Renal pelvis (tissue), 1 donor: ENCODE measurements at regions not wholly inside any gene's neighbourhood (a gene's known extent, or its start where the extent isn't known, plus 50 kb on each side); places are given as distances from the start of the nearest gene placed in this dataset.

Source experiments
- DNase-seq: peaks from one replicate; pipeline ENCODE4 v3.0.0-alpha.2; 2013

GRCh38 chr4:174120446-174121295 is 162.8 kb downstream of the FBXO8 start:
- peak; percentile 69 for DNase-seq

GRCh38 chr4:174119830-174120229 is 163.6 kb downstream of the FBXO8 start:
- peak; percentile 14 for DNase-seq

GRCh38 chr4:174119051-174119450 is 164.4 kb downstream of the FBXO8 start:
- DNase-seq: no peak

GRCh38 chr4:174118171-174118570 is 165.3 kb downstream of the FBXO8 start:
- no peak for DNase-seq

GRCh38 chr4:174117445-174117844 is 166.0 kb downstream of the FBXO8 start:
- no peak for DNase-seq

- DNase-seq: no peak
Measured at GRCh38 chr4:174116021-174116420, 167.4 kb downstream of the FBXO8 start.

GRCh38 chr4:174111422-174111821 is 172.0 kb downstream of the FBXO8 start:
- peak; percentile 16 for DNase-seq

DNA sequence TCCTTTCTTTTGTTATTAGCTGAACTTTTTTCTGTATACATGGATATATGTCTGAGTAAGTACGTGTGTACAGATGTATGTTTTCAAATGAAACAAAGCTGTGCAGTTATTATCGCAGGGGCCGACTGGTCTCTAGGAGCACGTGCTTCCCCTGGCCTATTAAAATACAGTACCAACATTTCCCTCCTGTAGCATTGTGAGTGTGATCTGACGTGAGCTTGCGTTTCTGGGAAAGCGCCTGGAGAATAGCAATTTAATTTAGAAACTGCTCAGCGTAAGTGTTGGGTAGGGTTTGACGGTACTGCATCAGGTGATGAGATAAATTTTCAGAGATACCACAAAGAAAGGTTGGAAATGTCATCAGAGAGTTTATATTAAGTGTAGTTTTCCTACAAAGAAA is 173.3 kb downstream of the FBXO8 start:
- DNase-seq: no peak

DNA sequence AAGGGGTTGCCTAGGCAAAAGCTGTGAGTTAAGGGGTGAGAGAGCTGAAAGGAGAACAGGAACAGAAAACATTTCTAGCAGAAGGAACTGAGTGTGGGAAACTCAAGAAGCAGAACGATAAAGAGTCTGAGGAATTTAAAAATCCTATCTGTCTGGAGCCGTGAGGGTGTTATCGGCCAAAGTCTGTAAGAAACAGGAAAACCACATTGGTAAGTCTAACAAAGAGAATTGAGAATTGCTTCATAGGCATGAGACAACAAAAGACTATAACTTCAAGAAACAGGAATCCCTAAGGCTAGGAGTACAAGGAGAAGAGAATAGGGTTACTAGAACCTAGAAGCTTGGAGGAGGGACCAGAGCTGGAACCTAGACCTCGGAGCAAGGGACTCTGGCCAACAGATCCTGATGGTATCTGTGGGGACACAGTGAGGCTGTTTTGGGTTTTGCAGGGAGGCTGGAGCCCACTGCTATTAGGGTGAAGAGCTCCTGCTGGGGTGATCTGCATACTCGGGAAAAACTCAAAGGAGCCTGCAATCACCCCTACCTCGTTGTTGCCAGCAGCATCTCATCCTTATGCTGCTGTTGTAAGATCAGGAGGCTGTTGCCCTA is 175.6 kb downstream of the FBXO8 start:
- no peak for DNase-seq

- DNase-seq: no peak
Measured at GRCh38 chr4:174105202-174105601, 178.3 kb downstream of the FBXO8 start.

DNA sequence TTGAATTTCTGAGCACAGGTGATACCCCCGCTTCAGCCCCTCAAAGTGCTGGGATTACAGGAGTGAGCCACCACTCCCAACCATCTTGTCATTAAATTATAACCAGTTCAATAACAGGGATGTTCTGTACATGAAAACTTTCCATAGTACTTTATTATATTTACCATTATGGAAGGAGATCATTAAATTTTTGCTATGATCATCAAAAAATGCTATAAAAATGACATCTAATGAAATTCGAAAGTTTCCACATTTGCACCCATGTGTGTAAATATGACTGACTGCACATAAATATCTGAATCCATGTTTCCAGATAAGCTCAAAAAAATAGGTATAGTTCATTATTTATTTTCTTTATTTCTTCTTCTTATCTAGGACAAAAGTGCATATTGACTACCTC is 182.6 kb downstream of the FBXO8 start:
- DNase-seq: no peak

- no peak for DNase-seq
Measured at GRCh38 chr4:174099712-174100111, 183.8 kb downstream of the FBXO8 start.

- no peak for DNase-seq
Measured at GRCh38 chr4:174096999-174097398, 186.5 kb downstream of the FBXO8 start.

GRCh38 chr4:174096456-174096855 is 187.0 kb downstream of the FBXO8 start:
- DNase-seq: no peak

GRCh38 chr4:174091130-174091529 is 192.3 kb downstream of the FBXO8 start:
- DNase-seq: no peak

DNA sequence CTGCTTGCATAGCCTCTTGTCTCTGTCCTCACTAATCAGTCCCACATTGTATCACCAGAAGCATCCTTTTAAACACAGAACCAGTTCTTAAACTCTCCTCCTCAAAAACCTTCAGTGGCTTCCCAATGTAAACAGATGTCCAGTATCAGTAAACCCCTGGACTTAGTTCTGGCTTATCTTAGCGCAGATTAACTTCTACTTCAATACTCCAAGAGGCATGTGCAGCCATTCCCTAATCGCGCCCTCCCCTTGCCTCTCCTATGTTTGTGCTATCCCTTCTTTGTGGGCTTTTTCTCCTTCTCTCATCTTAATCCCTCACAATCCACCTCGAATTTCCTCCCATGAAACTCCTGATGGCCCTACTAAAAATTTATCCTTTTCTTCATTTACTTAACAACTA is 193.8 kb downstream of the FBXO8 start:
- no peak for DNase-seq

GRCh38 chr4:174088795-174089194 is 194.7 kb downstream of the FBXO8 start:
- no peak for DNase-seq

GRCh38 chr4:174086829-174087799 is 196.4 kb downstream of the FBXO8 start:
- no peak for DNase-seq

- DNase-seq: no peak
Measured at GRCh38 chr4:174084981-174085380, 198.5 kb downstream of the FBXO8 start.

DNA sequence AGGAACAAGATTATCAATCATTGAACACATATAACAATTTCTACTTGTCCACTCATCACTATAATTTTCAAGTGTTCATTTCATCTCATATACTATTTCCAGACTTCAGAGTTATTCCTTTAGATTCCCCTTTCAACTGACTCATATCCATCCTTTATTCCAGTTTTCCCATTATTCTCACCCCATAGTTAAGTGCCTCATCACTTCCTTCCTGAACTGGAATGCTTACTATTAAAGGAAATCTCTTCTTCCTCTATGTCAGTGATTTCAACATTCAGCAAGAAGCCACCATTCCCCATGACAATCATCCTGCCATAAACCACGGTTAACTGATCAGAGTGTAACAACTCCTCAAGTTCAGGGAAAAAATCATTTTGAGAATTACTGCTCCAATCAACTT is 198.9 kb downstream of the FBXO8 start:
- DNase-seq: no peak

- DNase-seq: no peak
Measured at GRCh38 chr4:174080361-174080760, 203.1 kb downstream of the FBXO8 start.

DNA sequence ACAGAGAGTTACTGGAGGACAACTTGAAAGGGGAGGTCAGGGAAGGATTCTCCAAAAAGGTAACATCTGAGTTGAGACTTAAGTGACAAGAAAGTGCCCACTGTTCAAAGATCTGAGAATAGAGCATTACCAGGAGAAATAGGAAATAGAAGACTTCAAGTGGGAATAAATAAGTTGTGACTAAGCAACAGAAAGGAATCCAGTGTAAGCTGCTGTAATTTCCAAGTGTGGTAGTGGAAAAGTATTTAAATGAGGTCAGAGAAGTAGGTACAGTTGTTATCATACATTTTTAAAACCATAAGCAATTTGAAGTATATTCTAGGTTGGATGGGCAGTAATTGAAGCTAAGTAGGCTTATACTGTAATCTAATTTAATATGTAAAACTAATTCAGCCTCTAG is 211.9 kb downstream of the FBXO8 start:
- no peak for DNase-seq
